COR-L47 (cell line): ENCODE measurements at regions not wholly inside any gene's neighbourhood (a gene's known extent, or its start where the extent isn't known, plus 50 kb on each side); places are given as distances from the start of the nearest gene placed in this dataset.

Experiments used
- DNase-seq: peaks from one replicate; lab custom pipeline; 2025; lab: John Stamatoyannopoulos, UW

GRCh38 chr18:65411061-65411460, 339.8 kb upstream of the CDH7 start:
- no peak for DNase-seq

GRCh38 chr18:65409261-65409660, 341.6 kb upstream of the CDH7 start:
- peak; percentile 51 for DNase-seq

- DNase-seq: no peak
Observed at GRCh38 chr18:65403534-65403933, 347.3 kb upstream of the CDH7 start.

GRCh38 chr18:65399091-65399490, 351.7 kb upstream of the CDH7 start:
- no peak for DNase-seq

DNA sequence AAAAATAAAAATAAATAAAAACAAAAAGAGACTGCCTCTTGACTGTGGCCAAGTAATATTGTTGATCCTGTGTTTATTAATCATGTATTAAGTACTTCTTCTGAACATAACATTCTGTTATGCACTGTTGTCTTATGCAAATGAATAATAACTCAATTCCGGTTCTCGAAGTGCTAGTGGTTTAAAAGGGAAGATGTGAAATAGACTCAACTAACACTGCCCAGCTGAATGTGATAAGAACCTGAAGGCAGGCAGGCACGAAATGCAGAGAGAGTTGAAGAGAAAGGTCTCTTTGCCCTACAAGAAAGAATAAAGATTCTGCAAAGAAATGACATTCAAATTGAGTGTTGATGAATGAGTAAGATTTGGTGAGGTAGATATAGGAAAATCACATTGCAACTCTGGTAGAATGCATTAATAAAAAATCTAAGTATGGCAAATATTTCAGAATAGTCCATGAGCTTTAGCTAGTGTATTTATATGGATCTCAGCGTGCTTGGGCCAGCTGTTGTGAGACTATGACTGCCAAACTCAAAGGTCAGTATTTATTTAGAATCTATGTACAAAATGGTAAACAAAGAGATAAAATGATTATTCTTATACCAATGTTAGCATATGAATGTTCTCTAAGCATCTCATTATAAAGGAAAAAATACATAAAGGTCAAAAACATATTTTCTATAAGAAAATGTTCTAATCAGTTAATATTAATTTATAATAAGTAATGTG, 352.3 kb upstream of the CDH7 start:
- no peak for DNase-seq

DNA sequence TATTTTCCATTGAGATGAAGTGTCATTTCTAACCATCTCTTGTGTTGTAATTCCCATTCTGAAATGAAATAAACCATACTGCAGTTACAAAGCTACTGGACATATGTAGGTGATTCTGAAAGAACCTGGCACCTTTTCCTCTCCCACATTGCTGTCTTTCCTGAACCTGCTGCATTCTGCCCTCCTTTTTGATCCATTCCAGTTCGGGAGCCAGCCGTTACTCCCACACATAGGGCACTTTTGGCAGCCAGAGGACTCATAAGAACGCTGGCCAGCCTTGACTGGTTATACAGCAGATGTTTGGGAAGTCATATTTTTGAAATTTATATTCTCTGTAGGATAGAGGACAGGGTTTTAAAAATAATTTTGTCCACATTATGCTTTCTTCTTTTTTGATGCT, 369.8 kb upstream of the CDH7 start:
- DNase-seq: no peak

GRCh38 chr18:65380571-65380970, 370.2 kb upstream of the CDH7 start:
- DNase-seq: no peak

GRCh38 chr18:65372904-65373303, 377.9 kb upstream of the CDH7 start:
- no peak for DNase-seq

DNA sequence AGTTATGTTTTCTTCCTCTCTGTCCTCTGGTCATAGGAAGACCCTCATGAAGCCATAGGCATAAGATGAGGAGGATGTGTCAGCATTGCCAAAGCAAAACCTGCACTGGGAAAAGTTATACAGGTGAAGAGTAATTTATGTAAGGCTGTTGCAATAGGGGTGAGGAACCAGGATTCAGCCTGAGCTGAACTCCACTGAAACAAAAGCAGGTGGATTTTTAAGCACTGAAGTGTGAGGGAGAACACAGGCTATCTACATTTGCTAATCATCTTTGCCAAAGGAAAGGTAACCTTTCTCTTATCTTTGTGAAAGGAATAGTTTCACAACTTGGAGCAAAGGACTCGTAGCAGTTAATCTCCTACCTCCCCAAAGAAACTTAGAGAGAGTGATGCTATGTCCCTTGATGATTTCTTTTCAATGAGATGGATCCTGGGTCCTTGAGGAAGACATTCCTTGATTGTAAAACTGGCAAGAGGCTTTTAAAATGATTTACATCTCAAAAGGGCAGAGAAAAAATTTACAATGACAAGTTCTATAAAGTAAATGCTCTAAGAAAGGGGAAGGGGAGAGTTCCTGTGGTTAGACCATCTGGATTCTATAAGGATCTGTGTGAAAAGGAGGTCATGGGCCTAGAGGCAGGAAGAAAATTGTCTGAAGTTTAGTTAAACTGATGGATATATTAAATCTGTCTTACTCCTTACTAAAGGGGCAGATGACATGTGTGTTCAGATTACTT, 385.4 kb upstream of the CDH7 start:
- no peak for DNase-seq

GRCh38 chr18:65363911-65364632, 386.7 kb upstream of the CDH7 start:
- no peak for DNase-seq

- DNase-seq: no peak
Observed at GRCh38 chr18:65363011-65363410, 387.8 kb upstream of the CDH7 start.

- no peak for DNase-seq
Observed at GRCh38 chr18:65359479-65359878, 391.3 kb upstream of the CDH7 start.

DNA sequence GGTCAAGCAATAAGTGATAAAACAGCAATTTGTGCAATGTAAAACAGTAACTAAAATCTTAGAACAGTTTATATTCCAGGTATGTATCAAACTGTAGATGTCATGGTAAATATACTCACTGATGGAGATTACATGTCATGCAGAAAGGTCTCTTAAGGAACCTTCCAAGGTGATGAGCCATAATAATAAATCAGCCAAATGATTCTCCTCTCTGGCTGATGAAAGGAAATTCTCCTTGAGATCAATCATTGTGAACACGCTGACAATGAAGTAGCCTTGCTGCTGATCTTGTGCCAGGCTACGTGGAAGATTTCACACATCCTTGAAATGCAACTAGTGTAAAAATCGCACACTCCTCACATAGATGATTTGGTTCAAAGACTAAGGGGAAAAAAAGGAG, 392.5 kb upstream of the CDH7 start:
- no peak for DNase-seq

DNA sequence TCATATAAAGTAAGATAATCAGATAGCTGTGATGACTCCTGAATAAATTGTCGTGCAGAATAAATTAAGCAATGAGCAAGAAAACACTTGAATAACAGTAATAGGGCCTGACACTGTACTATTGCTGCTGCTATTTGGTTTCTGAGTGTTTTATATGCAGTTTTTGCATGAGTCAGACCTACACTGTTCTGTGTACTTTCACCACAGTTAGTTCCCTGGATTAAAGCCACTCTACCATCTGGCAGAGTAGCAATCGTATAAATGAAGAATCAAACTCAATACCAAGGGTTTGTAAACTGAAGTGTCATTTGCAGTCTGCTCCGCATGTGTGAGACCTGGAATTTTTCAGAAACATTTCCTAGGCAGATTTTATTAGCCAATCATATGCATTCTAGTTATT, 398.6 kb upstream of the CDH7 start:
- no peak for DNase-seq

GRCh38 chr18:65349635-65350034, 401.2 kb upstream of the CDH7 start:
- no peak for DNase-seq

DNA sequence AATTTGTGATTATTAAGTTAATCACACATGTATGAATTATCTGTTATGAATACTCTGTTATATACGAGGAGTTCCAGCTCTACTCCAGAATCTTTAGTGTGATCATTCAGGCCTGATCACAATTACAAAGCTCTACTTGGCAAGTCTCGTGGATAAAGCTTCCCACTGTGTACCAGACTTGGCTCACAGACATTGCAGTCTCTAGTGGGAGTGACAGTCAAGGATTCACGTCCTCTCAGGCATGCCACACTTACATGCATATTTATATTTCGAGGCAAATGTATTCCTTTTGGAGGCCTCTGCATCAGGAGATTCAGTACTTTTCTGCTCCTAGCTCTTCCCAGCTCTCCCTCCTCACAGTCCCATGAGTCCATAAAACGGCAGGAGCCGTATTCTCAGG, 403.4 kb upstream of the CDH7 start:
- DNase-seq: peak; percentile 39

- no peak for DNase-seq
Observed at GRCh38 chr18:65346086-65346485, 404.7 kb upstream of the CDH7 start.

DNA sequence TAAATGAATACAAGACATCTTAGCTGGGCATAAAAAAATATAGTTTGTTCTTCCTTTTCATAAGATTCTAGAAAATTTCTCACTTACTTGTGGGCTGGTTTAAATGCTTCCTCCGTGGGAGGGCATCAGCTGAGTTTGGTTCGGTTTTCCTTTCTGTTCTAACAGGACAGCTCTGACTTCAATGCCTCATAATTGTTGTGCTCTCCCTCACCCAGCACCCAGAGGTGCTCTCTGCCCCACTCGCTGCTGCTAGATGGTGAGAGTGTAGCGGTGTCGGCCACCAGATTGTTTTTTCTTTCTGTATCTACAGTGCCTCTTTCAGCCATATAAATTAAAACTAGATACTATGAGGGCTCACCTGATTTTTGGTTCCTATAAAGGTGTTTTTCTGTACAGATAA, 407.2 kb upstream of the CDH7 start:
- DNase-seq: no peak

GRCh38 chr18:65336411-65336810, 414.4 kb upstream of the CDH7 start:
- no peak for DNase-seq

GRCh38 chr18:65329010-65329409, 421.8 kb upstream of the CDH7 start:
- DNase-seq: no peak

- no peak for DNase-seq
Observed at GRCh38 chr18:65326805-65327204, 424.0 kb upstream of the CDH7 start.

- DNase-seq: no peak
Observed at GRCh38 chr18:65322895-65323294, 427.9 kb upstream of the CDH7 start.

DNA sequence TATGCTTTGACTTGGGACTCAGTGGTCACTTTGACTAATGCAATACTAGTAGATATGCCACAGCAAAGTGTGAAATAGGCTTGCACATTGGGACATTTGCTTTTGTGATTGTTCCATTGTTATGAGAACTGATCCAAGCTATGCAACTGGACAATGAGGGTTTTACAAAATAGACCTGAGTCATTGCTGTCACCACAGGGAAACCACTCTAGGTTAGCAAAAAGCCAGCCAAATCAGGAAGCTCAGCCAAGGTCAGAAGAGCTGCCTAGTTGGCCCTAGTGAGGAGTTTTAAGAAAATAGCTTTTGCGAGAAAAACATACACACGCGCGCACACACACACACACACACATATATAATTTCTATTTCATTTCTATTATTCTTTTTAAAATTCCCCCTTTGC, 452.4 kb upstream of the CDH7 start:
- DNase-seq: no peak
